AG09309 (cell line): ENCODE measurements at regions not wholly inside any gene's neighbourhood (a gene's known extent, or its start where the extent isn't known, plus 50 kb on each side); places are given as distances from the start of the nearest gene placed in this dataset.

Source experiments
- DNase-seq: peaks from one replicate; pipeline ENCODE4 v3.0.0-alpha.2; 2010; ENCODE audit warnings: low read depth
- H3K4me3 ChIP-seq: 2 replicates; pipeline ENCODE4 v1.5.1; 2011; ENCODE audit warnings: mild to moderate bottlenecking, low read depth, low read length, moderate library complexity; ENCODE audit not compliant: control insufficient read depth
- CTCF ChIP-seq: IDR thresholded peaks from 2 replicates; pipeline ENCODE4 v1.5.1; 2011; ENCODE audit warnings: mild to moderate bottlenecking, low read depth, low read length, inconsistent platforms; ENCODE audit not compliant: insufficient read depth, control insufficient read depth; ENCODE audit errors: missing control alignments

GRCh38 chr11:114846416-114846791 lies 168.1 kb downstream of the NXPE2 start:
- TF ChIP-seq CTCF: no peak
- H3K4me3 ChIP-seq: no peak overlapping the region
- no peak for DNase-seq

- H3K4me3 ChIP-seq: no peak overlapping the region
- no peak for TF ChIP-seq CTCF
- DNase-seq: no peak
These were observed 169.1 kb downstream of the NXPE2 start for GRCh38 chr11:114847306-114847975.

- no peak overlapping the region for H3K4me3 ChIP-seq
- no peak for DNase-seq
- no peak for TF ChIP-seq CTCF
These were observed 169.7 kb downstream of the NXPE2 start for GRCh38 chr11:114848027-114848426.

GRCh38 chr11:114857281-114857680 lies 179.0 kb downstream of the NXPE2 start:
- DNase-seq: no peak
- TF ChIP-seq CTCF: no peak
- no peak overlapping the region for H3K4me3 ChIP-seq

- no peak for TF ChIP-seq CTCF
- no peak overlapping the region for H3K4me3 ChIP-seq
These were observed 186.6 kb downstream of the NXPE2 start for GRCh38 chr11:114864896-114865295.

GRCh38 chr11:114876234-114876633 lies 197.9 kb downstream of the NXPE2 start:
- H3K4me3 ChIP-seq: no peak overlapping the region
- TF ChIP-seq CTCF: no peak
- no peak for DNase-seq

More at GRCh38 chr11:114864896-114865295, 186.6 kb downstream of the NXPE2 start:
- no peak for DNase-seq
